Stimulated activated CD4-positive, alpha-beta T cell treated with anti-CD3 and anti-CD28 coated beads, Interleukin-2, amount 100 ng/mL, for 4 hours (primary cell): ENCODE measurements at regions not wholly inside any gene's neighbourhood (a gene's known extent, or its start where the extent isn't known, plus 50 kb on each side); places are given as distances from the start of the nearest gene placed in this dataset.
"Not testable (repeated sequence)": the region's sequence is repeated elsewhere in the genome, so short reads cannot be mapped to it uniquely, and the experiment has no call there.

Experiments
- DNase-seq: peaks from one replicate; pipeline ENCODE4 v3.0.0-alpha.2; 2020; ENCODE audit warnings: low read depth

DNA sequence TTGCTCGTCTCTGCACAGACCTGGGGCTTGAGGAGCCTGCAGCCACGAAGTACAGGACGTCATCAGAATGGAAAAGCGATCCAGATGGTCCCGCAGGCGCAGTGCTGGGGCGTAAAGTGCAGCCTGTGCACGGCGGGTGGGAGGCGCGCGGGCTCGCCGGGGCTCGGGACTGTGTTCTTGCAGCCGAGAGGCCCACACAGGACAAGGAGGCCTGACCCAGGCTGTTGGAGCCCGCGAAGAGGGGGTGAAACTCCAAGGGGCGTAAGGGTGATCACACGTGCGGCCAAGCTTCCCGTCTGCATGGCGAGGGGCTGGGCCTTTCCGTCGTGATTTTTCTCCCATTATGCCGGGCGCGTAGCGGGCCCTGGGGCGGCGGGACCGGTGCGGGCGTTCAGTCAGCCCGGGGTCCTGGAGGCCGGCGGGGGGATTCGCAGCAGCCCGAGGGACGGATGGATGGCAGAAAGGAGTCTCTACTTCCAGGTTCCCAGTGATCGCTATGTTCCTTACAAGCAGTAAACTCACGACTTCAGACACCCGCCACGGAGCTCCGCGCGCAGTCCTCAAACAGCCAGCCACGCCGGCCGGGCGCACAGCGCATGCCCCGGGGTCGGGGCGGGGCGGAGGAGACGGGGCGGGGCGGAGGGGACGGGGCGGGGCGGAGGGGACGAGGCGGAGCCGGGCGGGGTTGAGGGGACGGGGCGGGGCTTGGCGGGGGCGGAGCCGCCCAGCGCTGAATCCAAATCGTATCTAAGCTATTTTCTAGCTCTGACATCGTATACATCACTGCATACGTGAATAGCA, 141.0 kb upstream of the KCNJ18 start:
- peak; percentile 74 for DNase-seq

DNA sequence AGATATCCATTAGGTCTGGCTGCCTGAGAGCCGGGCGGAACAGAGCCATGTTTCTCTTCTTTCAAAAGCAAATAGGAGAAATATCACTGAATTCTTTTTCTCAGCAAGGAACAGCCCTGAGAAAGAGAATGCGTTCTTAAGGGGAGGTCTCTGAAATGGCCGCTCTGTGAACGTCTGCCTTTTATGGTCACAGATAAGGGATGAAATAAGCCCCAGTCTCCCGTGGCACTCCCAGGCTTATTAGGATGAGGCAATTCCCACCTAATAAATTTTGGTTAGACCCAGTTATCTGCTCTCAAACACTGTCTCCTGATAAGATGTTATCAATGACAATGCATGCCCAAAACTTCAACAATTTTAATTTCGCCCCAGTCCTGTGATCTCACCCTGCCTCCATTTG, 133.4 kb upstream of the KCNJ18 start:
- DNase-seq = not testable (repeated sequence)

DNA sequence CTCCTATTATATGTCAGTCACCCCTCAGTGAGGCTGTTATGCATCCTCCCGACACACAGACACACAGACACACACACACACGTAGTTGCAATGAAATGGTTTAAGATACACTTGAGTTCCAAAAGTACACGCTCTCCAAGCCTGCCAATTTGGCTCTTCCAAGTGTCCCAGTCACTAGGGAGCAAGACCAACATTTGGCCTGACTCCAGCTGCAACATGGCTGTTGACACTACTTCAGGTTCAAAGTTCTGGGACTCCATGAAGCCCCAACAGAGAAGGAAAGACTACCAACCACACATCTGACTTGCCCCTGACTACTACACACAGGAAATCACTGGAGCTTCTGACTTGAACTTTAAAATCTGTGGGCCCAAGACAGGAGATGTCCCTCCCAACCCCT, 128.1 kb upstream of the KCNJ18 start:
- no peak for DNase-seq

DNA sequence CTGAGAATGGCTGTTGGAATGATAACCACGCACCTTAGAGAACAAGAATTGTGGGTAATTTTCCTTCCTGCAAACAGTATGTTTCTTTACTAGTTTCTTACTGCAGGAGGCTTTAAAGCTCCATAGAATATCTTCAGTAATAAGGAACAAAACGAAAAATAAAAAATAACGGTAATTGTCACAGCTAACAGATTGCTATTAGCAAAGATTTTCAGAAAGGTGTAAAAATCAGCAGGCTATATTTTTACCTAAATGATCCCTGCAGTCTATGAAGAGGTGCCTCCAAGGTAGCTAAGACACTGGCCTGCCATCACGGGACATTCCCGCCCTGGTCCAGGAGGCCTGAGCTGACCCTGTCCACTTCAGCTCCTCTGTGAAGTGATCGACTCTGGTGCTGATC, 127.6 kb upstream of the KCNJ18 start:
- not testable (repeated sequence) for DNase-seq

DNA sequence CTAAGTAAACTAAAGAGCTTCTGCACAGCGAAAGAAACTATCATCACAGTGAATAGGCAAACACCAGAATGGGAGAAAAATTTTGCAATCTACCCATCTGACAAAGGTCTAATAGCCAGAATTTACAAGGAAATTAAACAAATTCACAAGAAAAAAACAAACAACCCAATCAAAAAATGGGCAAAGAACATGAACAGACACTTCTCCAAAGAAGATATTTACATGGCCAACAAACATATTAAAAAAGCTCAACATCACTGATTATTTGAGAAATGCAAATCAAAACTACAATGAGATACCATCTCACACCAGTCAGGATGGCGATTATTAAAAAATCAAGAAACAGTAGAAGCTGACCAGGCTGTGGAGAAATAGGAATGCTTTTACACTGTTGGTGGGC, 121.9 kb upstream of the KCNJ18 start:
- not testable (repeated sequence) for DNase-seq

DNA sequence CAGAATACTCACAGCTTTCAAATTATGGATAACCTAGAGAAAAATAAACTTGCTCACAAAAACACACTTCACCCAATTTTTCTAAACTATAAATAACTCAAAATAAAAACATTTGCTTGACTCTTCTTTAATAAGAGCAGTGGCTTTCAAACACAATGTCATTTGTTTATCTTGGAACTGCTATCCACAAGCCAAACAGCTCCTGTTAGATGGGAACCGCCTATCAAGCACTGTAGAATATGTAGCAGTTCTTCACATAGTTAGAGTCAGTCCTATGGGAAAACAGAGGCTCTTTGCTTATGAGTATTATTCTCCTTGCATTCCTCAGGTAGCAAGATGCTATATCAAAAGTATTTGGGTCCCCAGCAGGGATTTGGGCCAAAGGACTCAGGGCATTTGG, 120.2 kb upstream of the KCNJ18 start:
- not testable (repeated sequence) for DNase-seq

DNA sequence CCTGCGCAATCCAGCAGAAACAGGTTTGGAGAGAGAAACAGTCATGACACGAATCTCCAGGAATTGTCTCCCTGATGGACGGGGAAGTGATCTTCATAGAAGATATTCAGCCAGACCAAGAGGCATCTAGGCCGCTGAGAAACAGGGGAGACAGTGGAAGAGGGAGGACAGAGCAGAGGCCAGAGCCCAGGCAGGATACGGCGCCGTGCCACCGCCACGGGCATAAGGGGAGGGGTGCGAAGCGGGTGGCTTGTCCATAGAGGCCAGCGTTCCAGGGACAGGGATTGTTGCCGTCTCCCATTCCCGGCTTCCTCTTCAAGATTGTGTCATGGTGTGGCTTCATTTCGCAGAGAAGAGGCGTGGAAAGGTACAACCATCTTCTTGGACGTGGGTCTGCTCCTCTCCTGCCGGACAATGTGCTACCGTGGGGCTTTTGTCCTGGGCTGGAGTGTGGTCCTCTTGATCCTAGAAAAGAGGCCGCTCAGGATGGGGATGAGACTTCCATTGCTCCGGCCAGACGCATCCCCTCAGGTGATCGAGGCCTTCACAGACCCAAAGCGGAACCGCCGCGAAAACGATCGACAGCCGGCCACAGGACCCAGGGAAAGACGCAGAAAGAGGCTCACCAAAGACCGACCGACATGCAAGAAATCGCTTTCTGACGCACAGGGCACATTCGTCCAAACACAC, 118.9 kb upstream of the KCNJ18 start:
- not testable (repeated sequence) for DNase-seq

DNA sequence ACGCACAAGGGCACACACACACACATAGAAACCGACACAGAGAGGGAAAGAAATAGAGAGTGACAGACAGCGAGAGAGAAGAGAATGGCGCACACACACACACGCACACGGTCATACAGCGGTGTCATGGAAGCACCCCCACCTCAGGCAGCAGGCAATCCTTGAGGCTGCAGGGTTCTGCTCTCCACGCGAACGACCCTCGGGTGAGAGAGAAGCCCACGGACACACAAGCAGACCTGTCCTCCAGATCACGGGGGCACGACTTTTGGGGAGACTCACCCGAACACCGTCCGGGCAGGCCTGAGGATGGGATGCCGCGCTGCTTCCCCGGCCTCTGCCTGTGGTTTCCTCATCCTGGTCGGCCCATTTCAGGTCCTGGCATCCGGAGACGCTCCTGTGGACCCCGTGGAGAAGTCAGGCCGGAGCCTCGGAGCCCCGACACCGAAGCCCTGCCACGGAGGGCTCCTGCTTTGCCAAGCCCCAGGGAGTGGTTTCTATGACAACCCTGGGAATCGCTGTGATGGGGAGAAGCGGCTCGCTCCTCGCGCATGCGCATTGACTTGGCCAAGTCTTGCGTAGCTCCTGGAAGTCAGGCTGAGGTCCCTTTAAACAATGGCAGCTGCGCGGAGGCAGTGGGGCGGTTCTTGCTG, 118.2 kb upstream of the KCNJ18 start:
- DNase-seq = peak; percentile 14

DNA sequence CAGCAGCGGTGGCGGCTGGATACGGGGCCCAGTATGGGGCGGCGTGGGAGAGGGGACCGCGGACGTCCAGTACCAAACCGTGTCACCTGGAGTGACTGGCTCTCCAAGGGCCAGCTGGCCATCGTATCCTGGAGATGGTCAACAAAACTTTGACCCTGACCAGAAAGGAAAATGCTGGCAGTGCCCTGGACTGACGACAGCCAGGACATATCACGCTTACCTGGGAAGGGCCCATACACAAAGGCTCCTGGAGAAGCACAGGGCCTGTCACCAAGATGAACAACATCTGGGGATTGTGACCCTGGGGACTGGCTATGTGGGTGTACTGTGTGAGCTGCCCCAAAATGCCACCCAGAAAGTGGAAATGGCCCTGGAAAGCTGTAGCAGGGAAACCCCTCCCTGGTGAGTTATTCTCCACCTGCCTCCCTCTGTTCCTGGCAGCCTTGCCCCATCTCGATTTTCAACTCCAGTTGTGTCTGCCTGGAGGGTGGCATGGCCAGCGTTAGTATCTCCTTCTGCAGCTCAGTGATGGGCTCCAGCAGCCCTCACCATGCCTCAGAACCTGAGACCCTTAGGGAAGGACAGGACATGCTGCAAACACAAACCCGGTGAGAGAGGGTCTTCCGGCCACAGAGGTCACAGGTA, 117.6 kb upstream of the KCNJ18 start:
- not testable (repeated sequence) for DNase-seq

DNA sequence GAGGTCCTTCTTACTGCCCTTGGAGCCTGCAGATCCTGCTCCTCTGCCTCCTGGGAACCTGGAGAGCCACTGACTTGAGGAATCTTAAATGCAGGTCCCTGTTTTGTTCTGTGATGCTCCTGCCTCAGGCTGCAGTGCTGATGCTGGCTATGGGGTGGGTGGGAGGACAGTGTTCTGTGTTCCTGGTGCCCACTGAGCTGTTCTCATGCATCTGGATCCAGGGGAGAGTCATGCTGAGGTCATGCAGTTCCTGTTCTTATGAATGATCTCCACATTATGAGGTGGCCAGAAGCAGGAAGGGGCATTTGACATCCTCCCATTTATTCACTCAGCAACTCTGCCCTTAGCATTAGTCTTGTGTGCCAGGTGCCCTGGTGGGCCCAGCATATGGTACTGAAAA, 113.5 kb upstream of the KCNJ18 start:
- DNase-seq = not testable (repeated sequence)

DNA sequence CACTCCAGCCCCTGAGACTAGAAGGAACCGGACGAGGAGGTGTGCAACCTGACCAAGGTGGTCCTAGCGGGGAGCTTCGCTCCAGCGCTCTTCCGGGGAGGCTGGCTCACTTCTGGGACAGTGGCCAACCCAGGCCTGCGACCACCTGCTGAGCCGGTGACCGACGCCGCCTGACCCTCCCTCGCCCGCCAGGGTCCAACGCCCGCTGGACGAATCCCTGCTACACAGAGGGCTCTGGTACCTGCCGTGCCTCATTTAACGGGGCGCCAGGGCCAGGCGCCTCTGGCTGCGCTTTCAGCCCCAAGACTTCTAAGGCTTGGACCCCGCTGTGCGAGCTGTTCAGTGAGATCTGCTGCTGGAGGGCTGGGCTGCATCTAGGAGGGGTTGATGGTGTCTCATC, 99.5 kb upstream of the KCNJ18 start:
- DNase-seq = no peak

DNA sequence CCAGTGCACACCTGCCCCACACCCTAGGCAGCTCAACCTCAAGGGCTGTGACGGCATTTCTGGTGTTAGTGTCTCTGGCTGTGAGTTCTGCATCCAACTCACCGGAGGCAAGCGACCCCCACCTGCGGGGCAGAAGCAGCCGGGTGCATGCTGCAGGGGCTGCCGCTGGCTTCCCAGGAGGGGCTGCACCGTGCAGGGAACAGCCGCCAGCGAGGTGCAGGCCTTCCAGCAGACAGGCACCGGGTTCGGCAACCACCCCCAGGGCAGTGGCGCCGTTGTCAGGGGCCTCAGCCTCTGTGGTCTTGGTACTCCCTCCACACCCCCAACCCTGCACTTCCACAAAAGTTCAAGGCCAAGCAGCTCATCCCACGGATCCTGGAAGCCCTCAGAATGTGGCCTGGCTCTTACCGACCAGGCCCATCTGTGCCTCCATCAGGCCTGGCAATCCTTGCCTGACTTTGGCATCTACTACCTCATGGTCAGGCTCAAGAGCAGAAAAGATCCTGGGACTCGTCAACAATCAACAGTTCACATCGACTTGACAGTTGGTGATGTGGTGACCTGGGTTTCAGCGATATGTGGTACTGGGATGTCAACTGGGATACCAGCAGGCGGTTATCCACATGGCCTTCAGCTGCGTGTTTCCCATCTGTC, 98.7 kb upstream of the KCNJ18 start:
- not testable (repeated sequence) for DNase-seq

DNA sequence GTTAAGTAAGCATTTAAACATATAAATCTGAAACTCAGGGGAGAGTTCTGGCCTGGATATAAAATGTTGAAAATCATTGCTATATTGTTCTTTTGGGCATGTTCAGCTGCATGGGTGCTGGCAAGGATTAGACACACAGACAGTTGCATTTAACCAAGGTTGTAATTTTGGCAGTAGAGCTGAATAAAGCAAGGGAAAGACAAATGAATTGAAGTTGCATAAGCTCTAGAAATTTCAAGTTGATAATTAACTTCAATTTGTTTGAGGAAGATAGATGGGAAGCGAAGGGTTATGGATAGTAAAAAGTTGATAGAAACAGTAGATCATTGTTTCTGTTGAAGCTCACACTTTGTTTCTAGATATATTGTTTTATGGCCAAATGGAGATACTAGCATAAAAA, 97.2 kb upstream of the KCNJ18 start:
- no peak for DNase-seq

DNA sequence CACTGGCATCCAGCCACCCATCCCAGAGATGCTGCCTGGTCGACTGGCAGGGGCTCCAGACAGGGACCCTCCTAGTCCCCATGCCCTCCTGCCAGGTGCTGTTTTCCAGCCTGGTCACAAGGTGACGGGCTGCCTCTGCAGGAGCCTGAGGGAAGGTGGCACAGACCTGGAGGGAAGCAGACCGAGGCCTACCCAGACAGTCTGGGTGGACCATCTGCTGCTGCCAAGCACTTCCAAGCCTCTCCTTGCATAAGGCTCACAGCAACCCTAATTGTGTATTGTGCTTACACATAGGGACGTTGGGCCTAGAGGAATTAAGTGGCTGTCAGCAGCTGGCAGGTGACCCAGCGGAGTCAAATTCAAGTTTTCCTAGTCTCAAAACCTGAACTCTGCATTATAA, 90.1 kb upstream of the KCNJ18 start:
- DNase-seq = no peak

DNA sequence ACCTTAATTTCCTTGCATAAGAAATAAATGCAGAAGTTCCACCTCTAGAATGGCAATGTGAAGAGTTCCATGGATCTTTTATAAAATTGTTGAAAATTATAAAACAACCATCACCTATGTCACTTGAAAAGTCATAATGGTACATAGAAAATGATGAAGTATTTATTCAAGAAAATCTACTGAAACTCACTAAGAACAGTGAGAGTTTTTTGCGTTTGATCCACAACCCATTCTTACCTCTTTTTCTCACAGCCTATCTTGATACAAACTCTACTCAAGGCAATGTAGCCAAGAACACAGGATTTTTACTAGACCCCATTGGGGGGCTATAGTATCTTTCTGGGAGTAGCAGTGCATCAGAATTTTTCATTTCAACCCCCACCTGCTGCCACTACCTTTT, 89.0 kb upstream of the KCNJ18 start:
- not testable (repeated sequence) for DNase-seq

DNA sequence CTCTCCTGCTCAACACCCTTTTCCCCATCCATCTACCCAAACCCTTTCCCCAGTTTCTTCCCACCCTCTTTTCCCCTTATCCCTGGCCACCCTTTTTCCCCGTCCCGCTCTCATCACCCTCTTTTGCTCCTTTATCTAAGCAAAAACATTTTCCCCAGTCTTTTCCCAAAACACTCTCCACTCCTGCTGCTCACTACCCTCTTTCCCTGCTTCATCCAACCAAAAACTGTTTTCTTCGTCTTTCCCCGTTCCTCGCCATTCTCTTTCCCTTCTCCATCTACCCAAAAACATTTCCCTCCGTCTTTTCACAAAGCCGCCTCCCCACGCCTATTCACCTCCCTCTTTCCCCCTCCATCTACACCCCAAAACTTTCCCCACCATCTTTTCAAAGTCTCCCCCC, 80.9 kb upstream of the KCNJ18 start:
- DNase-seq = not testable (repeated sequence)

DNA sequence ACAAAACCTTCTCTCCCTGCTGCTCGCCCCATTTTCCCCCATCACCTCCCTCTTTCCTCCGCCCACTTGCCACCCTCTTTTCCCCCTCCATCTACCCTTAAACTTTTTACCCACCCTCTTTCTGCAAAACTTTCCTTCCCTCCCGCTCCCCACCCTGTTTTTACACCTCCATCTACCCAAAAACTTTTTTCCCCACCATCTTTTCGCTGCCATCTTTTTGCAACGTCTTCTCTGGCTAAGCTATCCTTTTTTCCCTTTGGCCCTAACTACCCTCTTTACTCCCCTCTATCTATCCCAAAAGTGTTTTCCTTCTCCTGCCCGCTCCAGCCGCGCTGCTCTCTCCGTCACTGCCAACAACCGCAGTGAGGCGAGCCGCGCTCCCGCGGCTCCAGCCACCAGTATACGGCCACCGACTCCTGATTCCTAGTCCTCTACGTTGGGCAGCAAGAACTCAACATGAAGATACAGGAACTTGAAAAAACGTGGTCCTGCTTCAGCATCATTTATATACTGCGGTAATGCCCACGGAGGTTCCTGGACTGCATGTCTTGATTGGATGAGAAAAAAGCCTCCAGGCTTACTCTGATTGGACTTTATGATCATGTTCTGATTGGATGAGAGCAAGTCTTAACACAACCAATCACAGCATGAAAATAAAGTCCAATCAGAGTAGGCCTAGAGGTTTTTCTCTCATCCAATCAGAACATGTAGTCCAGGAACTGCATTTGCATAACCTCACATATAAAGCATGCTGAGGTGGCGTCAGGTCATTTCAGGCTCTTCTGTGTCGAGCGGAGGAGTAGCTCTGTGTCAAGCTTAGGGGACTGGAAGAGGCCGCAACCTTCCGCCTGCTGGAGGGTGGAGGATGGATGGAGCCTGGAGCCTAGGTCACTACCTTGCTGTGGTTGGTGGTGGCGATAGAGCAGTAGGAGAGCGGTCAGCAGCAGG, 79.9 kb upstream of the KCNJ18 start:
- DNase-seq = not testable (repeated sequence)

DNA sequence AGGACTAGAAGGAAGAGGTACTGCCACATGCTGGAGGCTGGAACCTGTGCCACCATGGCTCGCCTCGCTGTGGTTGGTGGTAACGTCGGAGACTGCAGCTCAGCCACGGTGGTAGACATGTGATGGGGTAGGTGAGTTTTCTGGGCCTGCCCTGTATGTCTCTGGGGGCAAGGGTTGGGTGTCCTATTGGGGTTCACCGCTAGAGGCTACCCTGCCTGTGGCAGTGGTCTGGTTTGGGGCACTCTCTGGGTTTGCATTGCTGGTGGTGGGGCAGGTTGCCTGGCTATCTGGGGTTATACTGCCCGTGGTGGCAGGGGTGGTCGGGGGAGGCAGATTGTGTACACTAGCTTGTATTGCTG, 79.3 kb upstream of the KCNJ18 start:
- no peak for DNase-seq

DNA sequence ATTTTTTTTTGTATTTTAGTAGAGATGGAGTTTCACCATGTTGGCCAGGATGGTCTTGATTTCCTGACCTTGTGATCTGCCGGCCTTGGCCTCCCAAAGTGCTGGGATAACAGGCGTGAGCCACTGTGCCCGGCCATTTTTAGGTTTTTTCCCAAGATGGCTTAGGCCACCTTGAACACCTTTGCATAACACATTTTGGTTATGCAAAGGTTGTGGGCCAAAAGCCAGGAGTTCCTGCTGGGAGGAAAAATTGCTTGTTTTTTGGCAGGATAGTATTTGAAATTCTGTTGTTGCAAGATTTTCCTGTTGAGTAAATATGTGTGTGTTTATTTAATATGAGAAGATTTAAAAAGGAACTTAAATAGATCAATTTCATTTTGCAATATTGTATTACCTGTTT, 65.3 kb upstream of the KCNJ18 start:
- DNase-seq = not testable (repeated sequence)
